Skin of body (tissue), 1 donor: ENCODE measurements at regions not wholly inside any gene's neighbourhood (a gene's known extent, or its start where the extent isn't known, plus 50 kb on each side); places are given as distances from the start of the nearest gene placed in this dataset.
A peak's percentile ranks its signal among the peaks of the same experiment; 100 is the strongest.
"Not testable (repeated sequence)": the region's sequence is repeated elsewhere in the genome, so short reads cannot be mapped to it uniquely, and the experiment has no call there.

Experiments used
- DNase-seq: peaks from one replicate; lab custom pipeline; 2025; lab: John Stamatoyannopoulos, UW

DNA sequence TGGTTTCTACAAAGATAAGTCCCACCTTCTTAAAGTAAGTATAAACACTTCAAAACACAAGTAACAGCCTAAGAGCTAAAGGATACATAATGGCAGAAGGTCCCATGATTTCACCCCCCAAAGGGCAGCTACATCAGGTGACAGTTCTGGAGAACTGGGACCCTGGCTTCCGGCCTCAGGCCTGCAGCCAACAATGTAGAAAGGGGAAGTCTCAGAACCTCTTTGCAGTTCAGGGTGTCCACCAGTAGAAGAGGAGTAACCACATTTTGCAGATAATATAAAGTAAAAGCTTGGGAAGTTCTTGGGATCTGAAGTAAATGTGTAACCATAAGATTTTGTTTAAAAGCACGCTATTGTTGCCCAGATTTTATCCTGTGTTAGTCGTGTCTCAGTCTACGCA lies 267.4 kb upstream of the VLDLR start:
- DNase-seq: no peak

DNA sequence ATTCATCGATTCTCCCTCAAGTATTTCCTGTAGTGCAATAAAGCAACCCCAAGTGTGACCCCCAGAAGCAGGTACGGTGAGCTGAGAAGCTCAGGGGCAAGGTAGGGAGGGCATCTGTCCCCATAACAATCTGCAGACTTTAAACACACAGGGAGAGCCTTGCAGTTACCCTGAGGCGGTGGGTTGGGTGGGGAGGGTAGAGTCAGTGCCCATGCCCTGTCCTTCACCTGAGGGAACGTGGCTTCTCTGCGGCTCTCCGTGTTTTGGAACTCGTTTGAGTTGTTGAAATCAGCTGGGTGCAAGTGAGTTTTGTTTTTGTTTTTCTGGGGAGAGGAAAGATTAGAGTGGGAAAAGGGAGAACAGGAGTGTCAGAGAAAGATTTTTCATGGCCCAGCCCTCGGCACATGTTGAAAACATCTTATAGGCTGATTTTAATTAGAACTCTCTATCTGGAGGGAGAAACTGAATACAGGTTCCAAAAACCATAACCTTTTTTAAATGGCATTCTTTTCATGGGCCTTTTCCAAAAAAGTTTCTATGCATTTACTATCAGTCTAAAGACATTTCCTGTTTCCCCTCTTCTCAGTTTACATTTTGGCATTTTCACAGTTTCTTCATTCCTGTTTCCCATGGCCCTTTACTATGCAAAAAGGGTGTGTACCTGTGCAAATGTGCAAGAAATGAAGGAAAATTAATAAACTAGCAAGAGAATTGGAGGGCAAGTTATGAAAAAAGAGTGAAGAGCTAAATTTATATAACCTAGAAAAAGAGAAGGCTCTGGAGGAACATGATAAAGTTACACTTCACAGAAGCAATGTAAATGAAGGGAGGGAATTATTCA lies 266.5 kb upstream of the VLDLR start:
- peak; percentile 41 for DNase-seq

DNA sequence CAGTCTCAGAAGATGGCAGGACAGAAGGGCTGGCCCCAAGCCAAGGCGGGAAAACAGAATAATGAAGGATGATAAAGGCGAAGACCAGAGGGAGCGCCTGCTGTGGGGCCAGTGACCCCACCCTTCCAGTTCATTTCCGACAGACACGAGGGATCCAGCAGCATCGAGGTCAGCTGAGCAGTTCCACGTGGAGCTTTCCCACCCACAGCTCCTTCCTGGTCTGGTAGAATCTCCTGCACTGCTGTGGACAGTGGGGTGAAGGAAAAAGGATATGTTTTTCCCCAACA lies 265.9 kb upstream of the VLDLR start:
- no peak for DNase-seq

GRCh38 chr9:2356041-2356790 lies 265.4 kb upstream of the VLDLR start:
- DNase-seq: no peak

GRCh38 chr9:2359891-2360471 lies 261.6 kb upstream of the VLDLR start:
- DNase-seq: peak; percentile 61

DNA sequence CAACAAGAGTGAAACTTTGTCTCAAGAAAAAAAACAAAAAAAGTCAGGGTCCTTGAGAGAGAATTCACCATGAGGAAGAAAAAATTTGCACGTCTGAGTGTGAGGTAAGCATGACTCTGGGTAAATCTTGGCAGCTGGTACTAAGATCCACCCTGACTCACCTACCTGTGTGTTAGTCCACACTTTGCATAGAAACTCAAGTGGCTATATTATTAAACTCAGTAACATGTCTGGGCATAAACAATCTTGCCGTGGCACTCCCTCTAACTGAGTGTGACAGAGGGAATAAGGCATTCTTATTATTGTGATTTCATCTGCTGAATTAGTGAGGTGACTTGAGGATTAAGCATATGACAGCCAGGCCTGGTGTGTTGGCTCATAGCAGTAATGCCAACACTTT lies 259.4 kb upstream of the VLDLR start:
- no peak for DNase-seq

- no peak for DNase-seq
Observed at GRCh38 chr9:2363138-2363745, 258.3 kb upstream of the VLDLR start.

GRCh38 chr9:2363781-2364180 lies 257.8 kb upstream of the VLDLR start:
- no peak for DNase-seq

DNA sequence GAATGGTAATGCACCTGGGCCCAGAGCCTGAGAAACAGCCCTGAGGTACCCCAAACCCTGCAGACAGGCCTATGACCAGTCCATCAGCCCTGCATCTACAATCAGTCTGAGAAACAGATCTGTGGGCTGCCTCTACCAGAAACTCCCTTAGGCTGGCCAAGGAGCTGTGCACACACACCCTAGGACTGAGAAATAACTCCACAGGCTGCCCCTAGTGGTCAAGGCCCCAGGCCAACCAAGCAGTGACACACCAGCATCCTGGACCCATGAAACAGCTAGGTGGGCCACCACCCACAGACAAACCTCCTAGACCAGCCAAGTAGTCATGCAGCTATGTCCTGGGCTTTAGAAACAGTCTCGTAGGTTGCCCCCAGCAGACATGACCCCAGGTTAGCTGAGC lies 253.6 kb upstream of the VLDLR start:
- DNase-seq: no peak

GRCh38 chr9:2373648-2374047 lies 247.9 kb upstream of the VLDLR start:
- DNase-seq: no peak

- no peak for DNase-seq
Observed at GRCh38 chr9:2375114-2375513, 246.5 kb upstream of the VLDLR start.

- no peak for DNase-seq
Observed at GRCh38 chr9:2377117-2377516, 244.5 kb upstream of the VLDLR start.

GRCh38 chr9:2377834-2378233 lies 243.8 kb upstream of the VLDLR start:
- no peak for DNase-seq

- no peak for DNase-seq
Observed at GRCh38 chr9:2378266-2378665, 243.3 kb upstream of the VLDLR start.

DNA sequence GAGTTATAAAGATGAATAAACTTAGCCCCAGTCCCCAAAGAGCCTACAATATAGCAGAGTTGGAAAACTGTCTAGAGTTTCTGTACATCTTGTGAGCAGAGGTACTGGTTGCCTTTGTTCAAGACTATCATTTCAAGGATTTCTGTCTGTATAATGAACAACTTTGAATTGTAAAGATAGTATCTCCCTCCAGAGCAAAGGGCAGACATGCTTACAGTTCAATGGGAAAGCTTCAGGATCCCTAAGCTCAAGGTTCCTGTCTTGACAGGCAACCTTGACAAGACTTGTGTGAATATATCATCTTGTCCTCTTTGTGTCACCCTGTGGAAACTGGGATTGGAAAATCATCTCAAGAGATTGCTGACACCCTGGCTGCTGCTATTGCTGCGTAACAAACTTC lies 242.8 kb upstream of the VLDLR start:
- no peak for DNase-seq

DNA sequence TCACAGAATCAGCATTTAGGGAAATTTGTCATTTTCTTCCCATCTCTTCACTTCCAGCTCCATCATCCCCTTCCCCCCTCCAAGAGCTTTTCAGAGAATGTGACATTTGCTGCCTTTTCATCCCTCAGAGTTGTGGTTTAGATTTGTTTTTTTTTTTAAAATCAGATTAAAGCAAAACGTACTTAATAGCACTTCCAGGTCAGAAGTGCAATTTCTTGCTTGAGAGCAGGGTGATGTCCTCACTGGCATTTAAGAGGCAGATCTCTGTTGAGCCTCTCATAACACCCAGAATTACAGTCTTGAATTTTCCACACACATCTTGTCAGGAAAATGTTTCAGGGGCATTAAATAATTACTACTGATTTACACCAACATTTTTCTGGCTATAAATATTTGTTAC lies 236.8 kb upstream of the VLDLR start:
- DNase-seq: no peak

- no peak for DNase-seq
Observed at GRCh38 chr9:2385746-2386145, 235.8 kb upstream of the VLDLR start.

DNA sequence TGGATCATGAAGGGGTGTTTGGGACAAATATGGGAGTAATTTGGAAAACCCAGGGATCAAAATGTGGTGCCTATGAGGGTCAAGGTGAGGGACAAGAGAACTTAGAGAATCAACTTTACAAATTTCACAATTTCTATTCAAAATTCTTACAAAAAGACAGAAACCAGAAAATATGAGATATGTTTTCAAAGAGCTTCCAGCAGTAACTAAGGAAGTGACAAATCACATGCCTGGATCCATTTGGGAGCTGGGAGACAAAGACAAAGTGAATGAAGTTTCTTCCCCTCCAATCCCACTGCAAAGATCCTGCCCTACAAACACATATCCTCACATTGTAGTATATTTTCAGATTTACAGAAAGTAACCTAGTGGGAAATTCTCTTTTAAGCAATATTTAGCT lies 235.0 kb upstream of the VLDLR start:
- no peak for DNase-seq

DNA sequence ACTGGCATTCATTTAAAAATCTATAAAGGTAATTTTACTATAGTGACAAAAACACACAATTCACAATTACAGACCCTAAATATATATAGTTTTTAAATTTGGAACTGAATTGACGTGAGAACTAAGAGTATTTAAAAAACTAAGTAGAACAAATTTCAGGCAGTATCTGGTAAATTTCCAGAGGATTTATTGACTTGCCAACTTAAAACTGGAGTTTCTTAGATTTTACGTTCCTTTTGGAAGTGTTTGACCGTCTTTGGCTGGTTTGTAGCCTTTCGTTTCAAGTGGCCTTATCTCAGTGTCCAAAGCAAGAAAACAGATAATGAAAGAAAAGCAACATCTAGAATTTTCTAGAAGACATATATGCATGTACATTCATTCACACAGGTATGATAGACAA lies 234.4 kb upstream of the VLDLR start:
- no peak for DNase-seq

GRCh38 chr9:2389404-2389803 lies 232.2 kb upstream of the VLDLR start:
- no peak for DNase-seq

GRCh38 chr9:2390028-2390427 lies 231.6 kb upstream of the VLDLR start:
- DNase-seq: no peak

- not testable (repeated sequence) for DNase-seq
Observed at GRCh38 chr9:2391509-2392132, 230.0 kb upstream of the VLDLR start.
